Endothelial cell of umbilical vein (primary cell): ENCODE measurements at regions not wholly inside any gene's neighbourhood (a gene's known extent, or its start where the extent isn't known, plus 50 kb on each side); places are given as distances from the start of the nearest gene placed in this dataset.

Source experiments
- CTCF ChIP-seq, 2 donors: IDR thresholded peaks; 1 replicate in 1 of 2; 2 replicates in 1 of 2; pipeline ENCODE4 v1.5.1; 2011; ENCODE audit warnings: low read length in 2 of 2, mild to moderate bottlenecking in 2 of 2, moderate library complexity in 2 of 2, control low read depth in 1 of 2, inconsistent platforms in 1 of 2, low read depth in 1 of 2; ENCODE audit not compliant: insufficient read depth in 1 of 2; ENCODE audit errors: extremely low read depth in 1 of 2
- EZH2 ChIP-seq: IDR thresholded peaks from 2 replicates; pipeline ENCODE4 v1.6.1; 2012; ENCODE audit warnings: borderline replicate concordance, low read depth, mild to moderate bottlenecking, moderate library complexity, low read length, inconsistent platforms; ENCODE audit not compliant: severe bottlenecking
- FOS ChIP-seq: IDR thresholded peaks from 2 replicates; pipeline ENCODE4 v1.6.1; 2011; ENCODE audit warnings: mild to moderate bottlenecking, low read length, moderate library complexity, borderline replicate concordance; ENCODE audit not compliant: insufficient read depth
- JUN ChIP-seq: IDR thresholded peaks from 2 replicates; pipeline ENCODE4 v1.6.1; 2011; ENCODE audit warnings: borderline replicate concordance, low read depth; ENCODE audit not compliant: insufficient read length, insufficient read depth
- MAX ChIP-seq: IDR thresholded peaks from 2 replicates; pipeline ENCODE4 v1.6.1; 2011; ENCODE audit not compliant: insufficient read depth, insufficient read length
- POLR2A ChIP-seq: IDR thresholded peaks from 2 replicates; pipeline ENCODE4 v1.6.1; 2012; ENCODE audit warnings: low read depth, mild to moderate bottlenecking, control low read depth, low read length

- TF ChIP-seq CTCF (IDR thresholded peaks at IDR 0.05; ENCODE audit: extremely low read depth in 1 of 2, insufficient read depth in 1 of 2, low read depth in 1 of 2, low read length in 2 of 2) = no peak
- no peak for TF ChIP-seq FOS
- TF ChIP-seq JUN = no peak
- TF ChIP-seq MAX = no peak
- TF ChIP-seq EZH2 = no peak
- TF ChIP-seq POLR2A = no peak
These were observed 205.7 kb downstream of the GJA1 start for GRCh38 chr6:121641158-121641557.
